ENCODE measurements at regions not wholly inside any gene's neighbourhood (a gene's known extent, or its start where the extent isn't known, plus 50 kb on each side); places are given as distances from the start of the nearest gene placed in this dataset.
"Not testable (repeated sequence)": the region's sequence is repeated elsewhere in the genome, so short reads cannot be mapped to it uniquely, and the experiment has no call there.

DNA sequence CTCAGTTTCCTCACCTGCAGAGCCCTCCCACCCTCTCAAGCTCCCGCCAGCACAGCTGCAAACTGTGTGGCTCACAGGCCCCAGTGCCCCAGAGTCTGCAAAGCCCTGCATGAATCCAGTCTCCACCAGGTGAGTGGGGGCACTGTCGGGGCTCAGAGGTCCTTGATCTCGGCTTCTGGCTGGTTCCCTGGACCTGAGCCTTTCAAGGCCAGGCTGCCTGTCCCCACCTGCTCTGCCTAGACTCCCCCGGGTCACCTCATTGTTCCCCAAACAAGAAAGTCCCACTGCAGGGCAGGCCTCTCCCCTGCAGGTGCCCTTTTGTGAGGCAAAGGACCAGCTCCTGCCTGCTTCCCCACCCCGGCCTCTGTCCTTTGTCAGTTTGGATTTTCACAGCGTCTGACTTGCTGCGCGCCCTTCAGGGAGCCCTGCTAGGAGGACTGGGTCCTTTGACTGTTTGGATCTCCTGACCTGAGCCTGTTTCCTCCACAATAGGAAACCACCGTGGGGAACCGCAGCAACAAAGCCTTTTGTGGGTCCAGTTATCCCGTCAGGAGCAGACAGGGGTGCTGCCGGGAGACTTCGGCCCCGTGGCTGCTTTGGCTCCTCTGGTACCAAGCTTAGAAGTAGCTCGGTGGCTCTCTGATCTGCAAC is 200.5 kb upstream of the HDAC4 start:
- DNase-seq (ENCODE audit: low spot score) = no peak

- DNase-seq (ENCODE audit: low spot score) = no peak
Observed at GRCh38 chr2:239600650-239601049, 199.8 kb upstream of the HDAC4 start.

DNA sequence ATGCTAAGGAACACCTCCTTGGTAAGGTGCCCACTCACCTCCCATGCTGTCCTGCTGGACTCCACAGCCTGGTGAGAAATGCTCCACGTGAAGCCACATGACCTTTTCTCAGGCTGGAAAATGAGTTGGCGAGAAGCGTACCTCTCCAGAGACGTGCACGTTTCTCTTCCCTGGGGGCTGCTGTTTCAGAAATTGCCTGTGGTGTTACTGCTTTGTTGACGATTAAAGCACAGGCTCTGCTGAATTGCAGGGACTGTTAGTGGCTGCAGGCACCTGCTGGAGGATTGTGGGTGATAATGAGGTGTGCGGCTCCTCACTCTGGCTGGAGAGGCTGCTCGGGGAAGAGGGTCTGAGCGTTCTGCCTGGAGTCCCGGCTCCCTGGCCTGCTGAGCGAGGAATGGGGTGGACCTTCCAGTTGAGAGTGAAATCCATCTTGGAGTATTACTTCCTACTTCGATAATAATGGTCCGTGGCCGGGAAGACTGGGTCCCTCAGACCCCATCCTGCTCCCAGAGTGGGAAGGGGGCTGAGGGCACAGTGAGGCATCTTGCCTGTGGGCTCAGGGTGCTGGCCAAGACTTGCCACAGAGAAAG is 199.3 kb upstream of the HDAC4 start:
- DNase-seq (ENCODE audit: low spot score) = no peak

- no peak for DNase-seq (ENCODE audit: low spot score)
Observed at GRCh38 chr2:239599299-239599698, 198.5 kb upstream of the HDAC4 start.

DNA sequence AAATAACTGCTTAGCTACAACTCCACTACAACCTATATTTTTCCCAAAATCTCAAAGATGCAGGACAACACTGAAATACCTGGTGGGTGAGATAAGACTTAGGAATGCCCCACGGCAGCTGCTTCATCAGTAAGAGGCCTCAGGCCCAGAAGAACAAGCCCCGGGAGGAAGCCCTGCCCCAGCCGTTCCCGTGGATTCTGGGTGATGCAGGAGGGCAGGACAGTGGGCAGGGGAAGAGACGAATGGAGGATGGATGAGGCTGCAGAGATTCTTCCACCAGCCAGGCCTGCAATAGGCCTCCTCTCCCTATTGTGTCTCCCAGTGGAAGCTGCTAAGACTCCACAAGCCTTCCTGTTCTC is 197.9 kb upstream of the HDAC4 start:
- DNase-seq (ENCODE audit: low spot score) = no peak

DNA sequence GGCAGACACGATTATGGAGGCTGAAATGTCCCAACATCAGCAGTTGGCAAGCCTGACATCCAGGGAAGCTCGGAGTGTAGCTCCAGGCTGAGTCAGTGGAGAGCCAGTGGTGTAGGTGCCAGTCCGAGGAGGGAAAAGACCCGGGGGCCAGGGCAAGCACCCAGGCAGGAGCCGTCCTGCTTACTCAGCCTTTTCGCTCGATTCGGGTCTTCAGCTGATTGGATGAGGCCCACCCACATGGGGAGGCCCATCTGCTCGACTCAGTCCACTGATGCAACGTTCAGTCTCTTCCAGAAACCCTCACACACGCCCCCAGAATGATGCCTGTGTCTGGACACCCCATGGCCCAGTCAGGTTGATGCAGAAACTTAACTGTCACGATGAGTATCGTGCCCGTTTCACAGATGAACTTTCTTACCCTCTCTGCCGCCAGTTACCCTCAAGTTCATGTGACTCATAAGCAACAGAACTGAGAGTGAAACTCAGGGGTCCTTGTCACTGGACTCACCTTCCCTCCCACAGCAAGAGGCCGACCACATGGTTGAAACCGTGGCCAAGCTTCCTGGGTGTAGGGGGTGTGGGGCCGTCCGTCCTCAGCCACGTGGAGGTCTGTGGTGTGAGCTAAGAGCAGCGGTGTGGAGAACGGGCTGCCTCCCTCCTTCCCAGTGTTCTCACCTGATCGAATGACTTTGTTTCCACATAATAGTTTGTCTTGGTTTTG is 197.4 kb upstream of the HDAC4 start:
- no peak for DNase-seq (ENCODE audit: low spot score)

GRCh38 chr2:239597216-239597615 is 196.4 kb upstream of the HDAC4 start:
- no peak for DNase-seq (ENCODE audit: low spot score)

DNA sequence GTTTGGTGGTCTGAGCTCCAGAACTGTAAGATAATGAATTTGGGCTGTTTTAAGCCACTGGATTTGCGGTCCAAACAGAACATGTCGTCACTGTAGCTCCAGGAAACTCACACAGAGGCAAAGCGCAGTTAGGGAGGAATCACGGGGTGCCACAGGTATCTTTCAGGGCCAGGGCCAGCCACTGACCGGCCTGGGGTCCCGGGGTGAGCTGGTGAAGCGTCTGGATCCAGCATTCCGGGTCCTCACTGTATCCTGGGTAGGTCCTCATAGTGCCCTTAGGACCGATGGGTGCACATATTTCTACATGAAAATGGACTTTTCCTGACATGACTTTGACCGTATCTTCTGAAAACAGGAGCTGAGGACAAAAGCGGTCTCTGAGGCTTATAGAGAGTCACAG is 196.0 kb upstream of the HDAC4 start:
- DNase-seq (ENCODE audit: low spot score) = no peak

DNA sequence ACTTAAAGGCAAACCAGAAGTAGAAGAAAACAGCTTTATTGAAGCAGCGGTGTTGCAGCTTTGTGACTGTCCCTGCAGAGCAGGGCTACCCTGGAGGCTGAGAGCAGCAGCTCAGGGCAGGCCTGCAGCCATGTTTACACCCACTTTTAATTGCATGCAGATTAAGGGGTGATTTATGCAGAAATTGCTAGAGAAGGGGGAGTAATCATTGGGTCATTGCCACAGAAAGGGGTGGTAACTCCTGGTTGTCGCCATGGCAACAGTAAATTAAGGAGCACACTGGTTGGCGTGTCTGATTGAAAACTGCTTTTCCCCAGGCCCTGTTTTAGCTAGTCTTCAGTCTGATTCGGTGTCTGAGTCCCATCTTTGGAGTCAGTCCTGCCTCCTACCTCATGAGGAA is 195.4 kb upstream of the HDAC4 start:
- no peak for DNase-seq (ENCODE audit: low spot score)

- no peak for DNase-seq (ENCODE audit: low spot score)
Observed at GRCh38 chr2:239595726-239596125, 194.9 kb upstream of the HDAC4 start.

DNA sequence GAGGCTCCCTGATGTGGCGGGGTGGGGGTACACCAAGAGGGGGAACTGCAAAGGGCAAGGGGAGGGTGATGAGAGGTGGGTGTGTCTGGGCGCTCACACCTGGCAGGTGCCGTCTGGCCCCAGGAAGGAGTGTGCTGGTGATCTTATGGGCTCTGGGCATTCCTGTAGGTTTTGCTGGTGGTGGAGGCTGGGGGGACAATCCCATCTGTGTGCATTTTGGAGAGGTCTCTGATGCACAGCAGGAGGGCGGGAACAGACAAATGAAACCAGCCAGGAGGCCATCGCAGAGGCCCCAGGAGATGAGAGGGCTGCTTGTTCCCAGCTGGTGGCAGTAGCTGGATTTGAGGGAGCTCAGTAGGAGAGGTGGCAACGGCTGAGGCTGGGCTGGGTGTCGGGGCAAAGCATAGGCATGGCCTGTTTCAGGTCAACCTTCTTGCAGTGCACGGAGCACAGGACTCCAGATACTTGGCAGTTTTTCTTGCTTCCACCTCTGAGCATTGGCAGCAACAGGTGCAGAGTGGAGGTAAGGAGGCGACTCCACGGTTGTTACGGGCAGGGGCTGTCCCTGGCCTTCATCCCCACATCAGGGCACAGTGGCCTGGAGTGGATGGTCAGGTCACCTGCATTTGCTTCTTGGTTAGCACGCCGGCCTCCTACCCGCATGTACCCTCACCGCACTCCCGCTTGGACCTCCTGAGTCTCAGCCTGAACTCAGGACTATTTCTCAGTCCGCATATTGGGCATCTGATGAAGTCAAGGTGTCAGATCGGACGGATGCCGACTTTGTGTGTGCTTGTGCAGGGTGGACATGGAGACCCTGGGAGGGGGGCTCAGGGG is 194.2 kb upstream of the HDAC4 start:
- DNase-seq (ENCODE audit: low spot score) = no peak

DNA sequence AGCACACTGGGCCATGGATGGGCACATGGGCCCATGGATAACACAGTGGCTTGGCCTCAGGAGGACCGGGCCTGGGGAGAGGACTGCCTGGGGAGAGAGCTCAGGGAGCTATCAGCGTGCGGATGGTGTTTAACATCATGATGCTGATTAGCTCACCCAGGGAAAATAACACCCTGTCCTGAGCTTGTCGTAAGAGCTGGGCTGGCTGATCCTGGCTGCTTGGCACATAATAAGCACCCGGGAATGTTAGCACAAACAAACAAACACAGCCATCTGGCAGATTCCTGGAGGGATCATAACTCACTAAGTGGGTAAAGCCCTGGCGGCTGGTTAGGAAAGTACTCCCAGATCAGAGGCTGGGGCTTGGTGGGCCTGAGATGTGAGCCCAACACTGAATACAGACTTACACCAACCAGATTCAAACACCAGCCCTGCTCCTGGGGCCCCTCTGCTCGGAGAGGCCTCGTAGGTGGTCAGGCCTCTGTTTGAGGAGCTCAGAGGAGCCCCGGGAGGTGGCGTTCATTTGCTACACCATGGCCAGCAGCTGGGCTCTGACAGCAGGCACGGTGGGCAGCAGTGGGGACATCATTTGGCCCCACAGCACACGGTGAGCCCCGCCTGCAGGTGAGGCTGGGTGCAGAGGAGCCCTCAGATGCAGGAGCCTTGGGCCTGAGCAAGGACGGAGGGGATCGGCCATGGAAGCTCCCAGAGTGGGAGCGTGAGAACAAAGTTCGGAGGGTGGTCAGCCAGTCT is 193.4 kb upstream of the HDAC4 start:
- DNase-seq (ENCODE audit: low spot score) = no peak

GRCh38 chr2:239593455-239593854 is 192.6 kb upstream of the HDAC4 start:
- no peak for DNase-seq (ENCODE audit: low spot score)

- DNase-seq (ENCODE audit: low spot score) = not testable (repeated sequence)
Observed at GRCh38 chr2:239592629-239593290, 191.9 kb upstream of the HDAC4 start.

- DNase-seq (ENCODE audit: low spot score) = no peak
Observed at GRCh38 chr2:239590995-239591915, 190.4 kb upstream of the HDAC4 start.

GRCh38 chr2:239590276-239590675 is 189.5 kb upstream of the HDAC4 start:
- DNase-seq (ENCODE audit: low spot score) = no peak

DNA sequence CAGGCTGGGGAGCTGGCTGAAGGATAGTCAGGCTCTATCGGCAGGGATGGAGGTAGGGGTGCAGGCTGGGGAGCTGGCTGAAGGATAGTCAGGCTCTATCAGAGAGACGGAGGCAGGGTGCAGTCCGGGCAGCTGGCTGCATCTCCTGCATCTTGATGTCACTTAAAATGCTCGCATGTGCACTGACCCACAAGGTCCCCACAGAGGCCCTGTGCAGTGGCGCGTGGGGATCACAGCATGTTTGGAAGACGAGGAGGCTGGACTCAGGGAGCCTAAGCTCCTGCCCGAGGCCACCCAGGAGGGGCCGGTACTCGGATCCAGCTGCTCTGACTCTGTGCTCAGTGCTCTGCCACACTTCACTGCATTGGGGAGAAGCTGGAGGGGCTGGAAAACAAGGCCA is 189.0 kb upstream of the HDAC4 start:
- DNase-seq (ENCODE audit: low spot score) = no peak

DNA sequence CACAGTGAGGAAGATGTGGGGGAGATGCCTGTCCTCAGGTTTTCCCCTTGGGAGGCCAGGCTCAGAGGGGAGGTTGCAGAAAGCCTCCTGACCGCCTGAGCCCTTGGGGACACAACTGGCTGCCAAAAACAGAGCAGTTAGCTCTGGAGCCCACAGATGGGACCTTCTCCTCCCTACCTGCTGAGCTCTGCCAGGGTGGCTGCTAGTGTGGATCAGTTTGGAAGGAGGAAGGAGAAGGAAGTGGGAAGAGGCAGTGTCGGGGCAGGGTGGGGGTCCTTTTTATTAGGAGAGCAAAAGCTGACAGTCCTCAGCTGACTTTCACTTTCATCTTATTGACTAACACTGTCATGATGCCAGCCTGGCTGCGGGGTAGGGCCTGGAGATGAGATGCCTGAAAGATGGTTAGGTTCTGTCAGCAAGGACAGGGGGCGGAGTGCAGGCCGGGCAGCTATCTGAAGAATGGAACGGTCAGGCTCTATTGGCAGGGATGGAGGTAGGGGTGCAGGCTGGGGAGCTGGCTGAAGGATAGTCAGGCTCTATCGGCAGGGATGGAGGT is 188.5 kb upstream of the HDAC4 start:
- no peak for DNase-seq (ENCODE audit: low spot score)

GRCh38 chr2:239588451-239589269 is 187.8 kb upstream of the HDAC4 start:
- no peak for DNase-seq (ENCODE audit: low spot score)

Data from SW480 (cell line).